Mucosa of descending colon (tissue), 3 donors: ENCODE measurements at regions not wholly inside any gene's neighbourhood (a gene's known extent, or its start where the extent isn't known, plus 50 kb on each side); places are given as distances from the start of the nearest gene placed in this dataset.

ENCODE experiments used
- ATAC-seq: fragments of 200-7000 bp; cut with Tn5 transposase; one replicate; pipeline ENCODE4 v1.9.1; 2020; ENCODE audit warnings: mild to moderate bottlenecking, moderate library complexity
- DNase-seq, 3 donors: peaks; one replicate each; pipeline ENCODE4 v3.0.0-alpha.2; 2020
- H3K36me3 ChIP-seq: fragments of 200-600 bp; one replicate; pipeline ENCODE4 v1.8.0; 2021; ENCODE audit warnings: low read depth, mild to moderate bottlenecking
- H3K4me1 ChIP-seq: fragments of 200-600 bp; one replicate; pipeline ENCODE4 v1.8.0; 2021; ENCODE audit warnings: low read depth, mild to moderate bottlenecking
- H3K4me3 ChIP-seq: fragments of 200-600 bp; one replicate; pipeline ENCODE4 v1.8.0; 2021; ENCODE audit warnings: mild to moderate bottlenecking
- H3K9me3 ChIP-seq: fragments of 200-600 bp; one replicate; pipeline ENCODE4 v1.8.0; 2021; ENCODE audit warnings: mild to moderate bottlenecking
- intact Hi-C, 2 donors: fragments of 100-400 bp; cut with DNase I in 1 of 2; cut with micrococcal nuclease in 1 of 2; formaldehyde crosslinking; loops; one replicate each; pipeline versions ENCODE4 v1.11.0 to v1.11.1; 2022; cut with DNase I, micrococcal nuclease
- TF ChIP-seq, protein P1 (sequence below): fragments of 200-600 bp; IDR thresholded peaks from one replicate; pipeline ENCODE4 v1.8.0; 2022; ENCODE audit warnings: antibody characterized with exemption, mild to moderate bottlenecking
- donor health status: DM: no; HTN: no; CAD: no; lungs with moderate emphysema.
- donor health status: DM: no; HTN: no; CAD: no.
- donor health status: DM: no; HTN: yes; CAD: no.

DNA sequence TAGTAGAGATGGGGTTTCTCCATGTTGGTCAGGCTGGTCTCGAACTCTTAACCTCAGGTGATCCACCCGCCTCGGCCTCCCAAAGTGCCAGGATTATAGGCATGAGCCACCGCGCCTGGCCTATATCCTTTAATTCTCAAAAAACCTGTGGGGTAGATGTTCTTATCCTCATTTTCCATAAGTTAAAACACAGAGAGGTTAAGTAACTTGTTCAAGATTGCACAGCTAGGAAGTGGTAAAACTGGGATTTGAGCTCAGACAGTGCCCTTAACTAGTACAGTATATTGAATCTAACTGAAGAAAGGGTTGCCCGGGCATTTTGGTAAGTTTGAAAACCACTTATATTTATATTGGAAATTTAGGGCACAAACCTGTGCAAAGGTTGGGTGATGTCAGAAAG lies 116.0 kb downstream of the GLUD2 start:
- Histone ChIP-seq H3K4me1 (no peaks in the 10 kb centered on the region), H3K36me3 (no peaks in the 10 kb centered on the region), H3K4me3 (no peak overlapping the region), H3K9me3 (no peaks in the 10 kb centered on the region)
- ATAC-seq = no peak
- TF ChIP-seq, protein P1, sequence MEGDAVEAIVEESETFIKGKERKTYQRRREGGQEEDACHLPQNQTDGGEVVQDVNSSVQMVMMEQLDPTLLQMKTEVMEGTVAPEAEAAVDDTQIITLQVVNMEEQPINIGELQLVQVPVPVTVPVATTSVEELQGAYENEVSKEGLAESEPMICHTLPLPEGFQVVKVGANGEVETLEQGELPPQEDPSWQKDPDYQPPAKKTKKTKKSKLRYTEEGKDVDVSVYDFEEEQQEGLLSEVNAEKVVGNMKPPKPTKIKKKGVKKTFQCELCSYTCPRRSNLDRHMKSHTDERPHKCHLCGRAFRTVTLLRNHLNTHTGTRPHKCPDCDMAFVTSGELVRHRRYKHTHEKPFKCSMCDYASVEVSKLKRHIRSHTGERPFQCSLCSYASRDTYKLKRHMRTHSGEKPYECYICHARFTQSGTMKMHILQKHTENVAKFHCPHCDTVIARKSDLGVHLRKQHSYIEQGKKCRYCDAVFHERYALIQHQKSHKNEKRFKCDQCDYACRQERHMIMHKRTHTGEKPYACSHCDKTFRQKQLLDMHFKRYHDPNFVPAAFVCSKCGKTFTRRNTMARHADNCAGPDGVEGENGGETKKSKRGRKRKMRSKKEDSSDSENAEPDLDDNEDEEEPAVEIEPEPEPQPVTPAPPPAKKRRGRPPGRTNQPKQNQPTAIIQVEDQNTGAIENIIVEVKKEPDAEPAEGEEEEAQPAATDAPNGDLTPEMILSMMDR = no peak
- intact Hi-C loops = no loop called here
- DNase-seq = no peak

DNA sequence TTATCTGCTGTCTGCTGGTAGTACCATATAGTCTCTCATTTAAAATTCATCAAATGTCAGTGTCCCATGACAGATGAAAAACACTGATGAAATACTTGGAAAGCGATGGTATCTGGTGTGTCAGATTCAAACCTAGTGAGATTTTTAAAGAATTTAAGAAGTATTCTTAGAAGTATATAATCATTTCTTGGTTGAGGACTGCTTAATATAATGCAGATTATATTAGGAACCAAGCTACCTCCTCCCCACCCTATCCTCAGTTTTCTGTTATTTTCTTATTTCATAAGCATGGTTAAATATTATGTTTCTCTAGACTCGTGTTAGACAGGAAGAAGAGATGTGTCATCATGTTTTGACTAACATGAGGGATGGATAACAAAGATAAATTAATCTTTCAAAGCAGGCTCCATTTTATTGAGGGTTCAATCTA lies 118.5 kb downstream of the GLUD2 start:
- ATAC-seq = no peak
- Histone ChIP-seq H3K4me3 (no peak overlapping the region), H3K36me3 (no peaks in the 10 kb centered on the region), H3K4me1 (no peaks in the 10 kb centered on the region), H3K9me3 (no peaks in the 10 kb centered on the region)
- TF ChIP-seq, protein P1 = no peak
- intact Hi-C loops = no loop called here
- DNase-seq = no peak

DNA sequence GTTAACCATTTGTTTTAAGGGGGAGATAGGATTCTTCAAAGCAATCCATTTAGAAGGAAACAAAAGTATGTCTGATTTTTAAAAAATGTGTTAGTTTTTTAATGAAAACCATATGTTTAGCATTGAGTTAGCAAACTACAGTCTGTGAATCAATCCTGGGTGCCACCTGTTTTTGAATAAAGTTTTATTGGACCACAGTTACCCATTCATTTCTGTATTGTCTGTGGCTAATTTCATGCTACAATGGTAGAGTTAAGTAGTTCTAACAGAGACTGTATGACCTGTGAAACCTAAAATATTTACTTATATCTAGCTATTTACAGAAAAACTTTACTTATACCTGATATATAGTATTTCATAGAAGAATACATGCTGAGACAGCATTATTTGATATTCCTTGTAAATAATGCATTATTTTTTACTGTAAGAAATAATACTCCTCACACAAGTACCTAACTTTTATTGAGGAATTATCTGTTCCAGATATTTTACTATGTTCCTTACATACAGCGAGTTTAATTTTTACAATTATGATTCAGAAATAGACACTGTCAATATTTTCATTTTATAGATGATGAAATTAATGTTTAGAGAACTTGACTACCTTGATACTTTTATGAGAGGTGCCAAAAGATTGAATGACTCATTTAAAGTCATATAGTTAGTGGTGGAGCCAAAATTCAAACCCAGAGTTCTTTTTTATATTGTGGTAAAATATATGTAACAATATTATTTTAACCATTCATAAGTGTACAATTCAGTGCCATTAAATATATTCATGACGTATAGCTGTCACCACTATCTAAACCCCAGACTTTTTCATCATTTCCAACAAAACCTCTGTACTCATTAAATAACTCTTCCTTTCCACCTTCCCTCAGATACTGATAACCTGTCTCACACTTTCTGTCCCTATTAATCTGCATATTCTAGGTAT lies 122.0 kb downstream of the GLUD2 start:
- no peak for ATAC-seq
- TF ChIP-seq, protein P1 = no peak
- intact Hi-C loops = no loop called here

DNA sequence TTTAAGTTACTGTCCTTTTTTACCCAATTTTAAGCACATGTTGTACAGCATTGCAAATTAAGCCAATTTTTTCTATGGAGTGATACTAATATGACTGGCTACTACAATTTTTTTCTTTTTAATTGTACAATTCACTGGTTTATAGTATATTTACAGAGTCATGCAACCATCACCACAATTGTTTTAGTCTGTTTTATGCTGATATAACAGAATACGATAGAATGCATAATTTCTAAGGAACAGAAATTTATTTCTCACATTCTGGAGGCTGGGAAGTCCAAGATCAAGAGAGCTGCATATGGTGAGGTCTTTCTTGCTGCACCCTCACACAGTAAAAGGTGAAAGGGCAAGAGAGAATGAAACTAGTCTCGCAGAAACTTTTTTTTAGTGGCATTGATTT lies 125.3 kb downstream of the GLUD2 start:
- no peaks in the 10 kb centered on the region for H3K4me1 ChIP-seq
- ATAC-seq = no peak
- no peaks in the 10 kb centered on the region for H3K36me3 ChIP-seq
- H3K4me3 ChIP-seq = no peak overlapping the region
- H3K9me3 ChIP-seq = no peaks in the 10 kb centered on the region
- TF ChIP-seq, protein P1 = no peak
- no peak for DNase-seq
- intact Hi-C loops = no loop called here

More for the DNA sequence above, 122.0 kb downstream of the GLUD2 start:
- DNase-seq = no peak
- Histone ChIP-seq H3K4me1 (no peaks in the 10 kb centered on the region), H3K4me3 (no peak overlapping the region), H3K36me3 (no peaks in the 10 kb centered on the region), H3K9me3 (no peaks in the 10 kb centered on the region)

DNA sequence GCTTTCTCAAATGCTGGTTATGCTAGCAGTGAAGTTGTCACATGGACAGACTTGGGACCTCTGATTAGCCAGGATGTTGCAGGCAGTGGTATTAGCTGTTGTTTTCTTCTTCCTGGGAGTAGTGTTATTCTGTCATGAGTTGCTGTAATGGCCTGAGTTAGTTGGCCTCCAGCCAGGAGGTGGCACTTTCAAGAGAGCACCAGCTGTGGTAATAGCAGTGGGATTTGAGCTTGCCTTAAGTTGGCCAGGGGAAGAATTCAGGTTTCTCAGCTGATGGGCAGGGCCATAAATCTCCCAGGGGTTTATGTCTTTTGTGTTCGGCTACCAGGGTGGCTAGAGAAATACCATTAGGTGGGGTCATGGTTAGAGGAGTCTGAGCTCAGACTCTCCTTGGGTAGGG lies 132.6 kb downstream of the GLUD2 start:
- no peak overlapping the region for H3K4me3 ChIP-seq
- intact Hi-C loops = no loop called here
- ATAC-seq (no peak), DNase-seq (no peak)
- H3K9me3 ChIP-seq = no peaks in the 10 kb centered on the region
- TF ChIP-seq, protein P1 = no peak
- H3K4me1 ChIP-seq = no peaks in the 10 kb centered on the region
- H3K36me3 ChIP-seq = no peaks in the 10 kb centered on the region
